ENCODE measurements at regions not wholly inside any gene's neighbourhood (a gene's known extent, or its start where the extent isn't known, plus 50 kb on each side); places are given as distances from the start of the nearest gene placed in this dataset.
A peak's percentile ranks its signal among the peaks of the same experiment; 100 is the strongest.

DNA sequence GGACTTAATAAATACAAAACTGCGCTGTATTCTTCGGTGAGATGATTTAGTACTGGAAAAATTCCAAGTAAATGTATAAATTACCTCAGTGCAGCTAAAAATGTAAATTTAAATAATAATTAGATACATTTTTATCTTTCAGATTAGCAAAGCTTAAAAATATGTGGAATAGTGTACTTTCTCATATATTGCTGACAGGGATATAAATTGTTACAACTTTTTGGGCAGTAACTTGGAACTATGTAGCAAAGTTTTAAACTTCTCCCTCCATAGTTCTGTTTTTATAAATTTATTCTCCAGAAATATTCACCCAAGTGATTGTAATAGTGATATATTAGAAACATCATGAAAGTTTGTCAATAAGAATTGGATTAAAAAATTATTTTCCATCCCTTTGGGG is 384.6 kb upstream of the CITED2 start:
- ATAC-seq (ENCODE audit: poor library complexity), result no peak
- intact Hi-C loops (cut with DNase I), result loop anchor here (10.0 kb wide), 1 partner anchor 384 kb away; the partner anchor contains the start of gene CITED2

DNA sequence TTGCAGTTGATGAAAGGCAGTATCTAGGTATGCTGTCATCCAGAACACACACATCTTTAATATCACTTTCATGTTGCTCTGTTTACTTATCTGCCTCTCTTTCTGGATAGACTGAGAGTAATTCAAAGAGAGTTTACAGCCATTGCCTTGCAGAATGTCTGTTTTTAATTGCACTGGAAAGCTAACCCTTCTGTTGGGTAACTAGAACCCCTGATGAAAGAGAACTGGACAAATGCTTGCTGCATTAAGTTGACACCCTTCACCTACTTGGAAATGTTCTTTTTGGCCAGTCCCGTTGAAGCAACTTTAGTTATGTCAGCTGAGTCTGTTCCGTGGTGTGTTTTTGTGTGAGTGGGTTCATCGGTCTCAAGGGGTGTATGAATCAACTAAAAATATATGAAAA is 383.8 kb upstream of the CITED2 start:
- DNase-seq (no peak), ATAC-seq (ENCODE audit: poor library complexity) (peak; percentile 85)
- intact Hi-C loops (cut with DNase I), result loop anchor here (10.0 kb wide), 1 partner anchor 383 kb away; the partner anchor contains the start of gene CITED2

More for the DNA sequence above, 384.6 kb upstream of the CITED2 start:
- DNase-seq, result no peak

DNA sequence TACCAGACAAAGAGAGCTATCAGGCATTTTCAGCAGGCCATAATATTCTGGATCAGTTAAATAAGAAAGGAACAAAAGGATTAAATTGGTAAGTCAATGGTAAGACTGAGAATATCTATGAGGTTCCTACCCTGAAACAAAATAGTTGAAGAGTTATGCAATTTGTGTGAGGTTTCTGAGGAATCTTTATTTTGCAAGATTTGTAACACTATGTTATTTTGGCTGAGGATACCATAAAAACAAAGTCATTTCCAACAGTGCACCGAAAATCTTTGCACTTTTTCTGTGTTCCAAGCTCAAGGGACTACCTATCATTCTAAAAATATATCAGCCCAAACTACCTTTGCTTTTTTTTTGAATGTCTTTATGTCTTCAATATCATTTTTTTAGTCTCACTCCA is 383.3 kb upstream of the CITED2 start:
- intact Hi-C loops (cut with DNase I), result loop anchor here (10.0 kb wide), 1 partner anchor 383 kb away; the partner anchor contains the start of gene CITED2

DNA sequence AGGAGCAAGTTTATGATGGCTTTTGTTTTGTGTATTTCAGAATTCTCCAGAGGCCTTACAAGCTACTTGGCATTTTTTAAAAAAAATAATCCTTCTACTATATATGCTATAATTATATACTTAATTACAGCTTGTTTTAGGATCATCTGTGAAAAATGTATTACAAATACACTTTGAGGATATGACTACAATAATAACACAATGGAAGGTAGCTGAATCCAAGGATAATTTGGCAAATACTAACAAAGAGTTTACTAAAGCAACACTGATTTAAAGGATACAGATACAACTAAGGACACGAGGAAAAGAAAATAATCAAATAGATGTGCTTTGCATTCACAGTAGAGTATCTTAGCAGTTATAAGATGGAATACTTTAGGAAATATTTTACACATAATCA is 381.9 kb upstream of the CITED2 start:
- no peak for ATAC-seq (ENCODE audit: poor library complexity)
- intact Hi-C loops (cut with DNase I), result loop anchor here (10.0 kb wide), 1 partner anchor 382 kb away; the partner anchor contains the start of gene CITED2
- no peak for DNase-seq

More for the DNA sequence above, 383.3 kb upstream of the CITED2 start:
- ATAC-seq (ENCODE audit: poor library complexity) (peak; percentile 61), DNase-seq (no peak)

DNA sequence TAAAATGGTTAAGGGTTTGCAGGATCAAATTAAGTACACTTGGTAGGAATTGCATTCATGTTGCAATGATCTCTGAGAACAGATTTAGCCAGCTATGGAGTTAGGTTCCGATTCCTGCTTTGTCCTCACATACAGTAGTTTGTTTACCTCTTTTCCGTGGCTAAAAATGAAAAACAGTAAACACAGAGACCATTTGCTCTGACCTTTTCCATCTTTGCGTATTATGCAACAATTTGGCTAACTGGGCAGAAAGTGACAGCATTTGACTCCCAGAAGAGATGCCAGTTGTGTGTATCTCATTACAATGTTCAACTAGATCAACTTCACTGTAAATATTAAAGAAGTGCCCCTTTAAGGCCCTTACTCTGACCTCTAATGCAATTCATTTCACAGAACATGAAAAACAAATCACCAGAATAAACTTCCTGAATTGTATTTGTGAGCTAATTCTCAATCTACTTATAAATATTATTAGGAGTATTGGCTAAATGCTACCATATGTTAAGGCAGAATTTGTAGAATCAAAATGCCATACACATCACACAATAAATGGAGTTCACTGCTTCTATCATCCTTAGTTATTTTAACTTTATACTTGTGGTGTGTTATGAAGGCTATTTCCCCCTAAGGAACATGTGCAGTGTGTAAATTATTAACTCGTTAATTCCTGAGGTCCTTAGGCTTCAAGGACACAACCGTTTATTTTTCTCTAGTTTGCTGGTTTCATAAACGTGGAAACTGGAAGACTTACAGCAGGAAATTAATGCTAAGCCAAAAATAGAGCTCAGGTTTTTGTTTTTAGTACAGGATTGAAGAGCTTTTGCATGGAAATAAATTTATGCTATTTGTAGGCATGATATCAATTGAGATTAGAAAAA is 380.7 kb upstream of the CITED2 start:
- DNase-seq (no peak), ATAC-seq (ENCODE audit: poor library complexity) (no peak)
- intact Hi-C loops (cut with DNase I), result loop anchor here (10.0 kb wide), 1 partner anchor 380 kb away; the partner anchor contains the start of gene CITED2

DNA sequence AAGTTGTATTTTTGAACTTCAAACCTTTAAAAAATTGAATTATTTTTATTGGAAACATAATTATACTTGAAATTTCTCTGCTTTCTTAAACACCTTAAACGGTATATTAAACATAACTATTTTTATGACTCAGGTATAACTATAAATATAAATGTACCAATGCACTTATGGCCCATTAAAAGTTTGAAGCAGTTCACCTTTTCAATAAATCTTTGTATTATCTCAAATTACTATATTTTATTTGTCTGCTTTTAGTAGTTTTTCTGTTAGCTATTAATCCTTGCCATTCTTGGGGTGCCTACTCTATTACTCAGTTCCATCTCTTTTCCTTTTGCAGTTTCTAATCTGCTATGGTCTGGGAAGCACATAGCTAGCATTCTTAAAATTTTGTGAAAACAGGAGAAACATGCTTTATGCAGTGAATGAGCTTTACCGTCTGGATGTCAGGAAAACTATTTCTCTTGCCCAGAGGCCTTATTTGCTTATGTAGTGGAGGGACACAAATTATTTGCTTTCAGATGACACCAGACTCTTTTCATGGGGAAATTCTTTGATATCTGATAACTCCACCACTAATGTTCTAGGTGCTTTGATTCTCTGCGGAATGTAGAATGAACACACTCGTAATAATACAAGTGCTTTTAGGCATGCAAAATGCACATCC is 378.9 kb upstream of the CITED2 start:
- no peak for ATAC-seq (ENCODE audit: poor library complexity)
- intact Hi-C loops (cut with DNase I), result loop anchor here (10.0 kb wide), 1 partner anchor 379 kb away; the partner anchor contains the start of gene CITED2
- DNase-seq, result no peak

DNA sequence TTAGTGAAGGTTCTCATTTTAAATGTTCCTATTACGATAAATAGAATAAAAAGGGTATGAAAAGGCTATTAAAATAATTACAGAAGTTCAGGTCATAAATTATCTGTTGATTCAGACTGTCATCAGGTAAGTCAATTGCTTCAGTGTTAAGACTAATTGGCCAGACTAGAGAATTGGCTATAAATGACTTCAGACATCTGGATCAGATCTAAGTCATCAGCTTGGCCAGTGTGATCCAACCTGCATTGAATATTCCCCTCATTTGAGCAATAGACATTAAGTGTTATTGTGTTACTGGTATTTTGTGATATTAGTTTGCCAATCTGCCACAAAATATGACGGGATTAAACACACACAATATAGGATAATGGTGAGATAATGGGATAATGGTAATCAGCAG is 377.6 kb upstream of the CITED2 start:
- no peak for DNase-seq
- intact Hi-C loops (cut with DNase I), result loop anchor here (10.0 kb wide), 1 partner anchor 377 kb away; the partner anchor contains the start of gene CITED2
- no peak for ATAC-seq (ENCODE audit: poor library complexity)

DNA sequence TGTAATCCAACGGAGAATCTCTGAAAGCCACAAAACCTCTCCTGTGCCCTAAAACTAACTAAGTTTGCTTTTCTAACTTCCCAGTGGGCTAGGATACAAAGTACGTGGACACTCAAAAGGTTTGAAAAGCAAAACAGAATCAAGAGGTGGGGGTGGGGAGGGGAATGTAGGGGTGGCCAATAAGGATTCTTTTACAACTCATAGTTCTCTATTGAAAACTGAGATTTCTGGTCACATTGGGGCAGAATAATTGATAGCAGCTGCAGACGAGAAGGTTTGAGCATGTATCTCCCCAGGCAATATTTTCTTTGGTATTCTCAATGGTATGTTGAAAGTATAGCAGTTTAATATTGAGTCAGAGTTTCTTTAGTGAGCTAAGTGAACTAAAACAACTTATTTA is 376.7 kb upstream of the CITED2 start:
- ATAC-seq (ENCODE audit: poor library complexity), result no peak

DNA sequence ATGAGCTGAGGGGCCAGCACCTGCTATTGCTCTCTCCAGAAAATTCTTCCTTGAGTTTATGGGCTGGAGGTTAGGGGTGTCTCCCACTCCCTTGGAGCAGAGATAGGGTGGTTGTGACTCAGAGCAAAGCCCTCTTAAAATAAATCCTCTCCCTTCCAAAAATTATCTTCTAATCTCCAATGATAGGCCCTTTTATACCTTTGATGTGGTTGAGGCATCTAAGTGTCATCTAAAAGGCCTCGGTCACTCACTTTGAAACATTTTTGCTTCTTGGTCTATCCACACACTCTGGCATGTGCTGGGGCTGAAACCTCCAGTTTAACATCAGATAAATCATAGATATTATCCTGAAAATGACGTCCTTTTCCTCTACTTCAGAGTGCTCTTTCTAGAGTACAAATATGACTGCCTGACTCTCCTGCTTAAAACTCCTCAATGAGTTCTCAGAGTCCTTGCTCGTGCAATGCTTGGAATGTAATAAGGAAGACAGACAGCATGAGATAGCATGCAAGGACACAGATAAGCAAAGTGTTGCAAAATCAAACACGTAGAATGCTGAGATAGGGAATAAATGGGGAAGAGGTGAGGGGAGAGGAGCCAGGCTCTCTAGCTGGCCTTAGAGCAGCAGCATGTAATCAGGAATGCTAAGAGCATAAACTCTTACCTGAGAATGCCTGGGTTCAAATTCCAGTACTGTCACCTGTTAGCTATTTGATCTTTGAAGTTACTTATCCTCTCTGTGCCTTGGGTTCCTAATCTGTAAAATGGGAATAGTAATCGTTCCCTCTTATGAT is 374.1 kb upstream of the CITED2 start:
- DNase-seq, result no peak
- intact Hi-C loops (cut with DNase I), result no loop called here
- peak; percentile 58 for ATAC-seq (ENCODE audit: poor library complexity)

More for the DNA sequence above, 376.7 kb upstream of the CITED2 start:
- intact Hi-C loops (cut with DNase I), result loop anchor here (10.0 kb wide), 1 partner anchor 376 kb away; the partner anchor contains the start of gene CITED2
- DNase-seq, result no peak

DNA sequence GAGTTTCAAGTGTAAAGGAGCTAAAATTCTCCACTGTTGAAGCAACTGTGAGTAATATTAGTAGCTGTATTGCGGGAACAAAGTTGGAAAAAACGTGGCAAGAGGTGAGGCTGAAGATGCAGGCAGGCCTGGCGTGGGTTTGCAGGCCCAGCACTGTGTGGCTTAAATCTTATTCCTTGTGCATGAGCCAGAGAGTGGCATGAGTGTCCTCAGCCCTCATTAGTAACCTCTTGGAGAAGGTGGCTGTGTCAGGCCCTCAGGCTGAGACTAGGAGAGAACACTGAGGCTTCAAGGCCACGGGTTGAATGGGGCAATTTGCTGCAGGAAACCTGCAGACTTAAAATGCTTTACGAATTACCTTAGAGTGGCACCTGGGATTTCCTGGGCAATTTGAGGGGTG is 372.7 kb upstream of the CITED2 start:
- DNase-seq (no peak), ATAC-seq (ENCODE audit: poor library complexity) (no peak)
- intact Hi-C loops (cut with DNase I), result no loop called here

DNA sequence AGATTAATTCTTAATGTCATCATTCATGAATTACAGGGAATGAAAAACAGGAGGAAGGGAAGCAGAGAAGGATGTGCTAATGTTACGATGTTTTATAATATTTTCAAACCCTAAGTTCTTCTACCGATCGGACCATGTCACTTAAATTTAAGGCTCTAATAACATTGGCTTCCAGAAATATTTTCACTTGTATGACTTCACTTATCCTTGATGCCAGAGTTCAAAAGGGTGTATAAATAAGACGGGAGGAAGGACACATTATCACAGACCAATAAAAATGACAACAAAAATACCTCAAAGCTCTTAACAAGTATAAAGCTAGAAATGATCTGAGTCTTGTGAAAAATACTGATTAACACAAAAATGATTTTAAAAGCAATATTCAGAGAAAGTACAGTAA is 370.4 kb upstream of the CITED2 start:
- ATAC-seq (ENCODE audit: poor library complexity) (no peak), DNase-seq (no peak)
- intact Hi-C loops (cut with DNase I), result no loop called here

DNA sequence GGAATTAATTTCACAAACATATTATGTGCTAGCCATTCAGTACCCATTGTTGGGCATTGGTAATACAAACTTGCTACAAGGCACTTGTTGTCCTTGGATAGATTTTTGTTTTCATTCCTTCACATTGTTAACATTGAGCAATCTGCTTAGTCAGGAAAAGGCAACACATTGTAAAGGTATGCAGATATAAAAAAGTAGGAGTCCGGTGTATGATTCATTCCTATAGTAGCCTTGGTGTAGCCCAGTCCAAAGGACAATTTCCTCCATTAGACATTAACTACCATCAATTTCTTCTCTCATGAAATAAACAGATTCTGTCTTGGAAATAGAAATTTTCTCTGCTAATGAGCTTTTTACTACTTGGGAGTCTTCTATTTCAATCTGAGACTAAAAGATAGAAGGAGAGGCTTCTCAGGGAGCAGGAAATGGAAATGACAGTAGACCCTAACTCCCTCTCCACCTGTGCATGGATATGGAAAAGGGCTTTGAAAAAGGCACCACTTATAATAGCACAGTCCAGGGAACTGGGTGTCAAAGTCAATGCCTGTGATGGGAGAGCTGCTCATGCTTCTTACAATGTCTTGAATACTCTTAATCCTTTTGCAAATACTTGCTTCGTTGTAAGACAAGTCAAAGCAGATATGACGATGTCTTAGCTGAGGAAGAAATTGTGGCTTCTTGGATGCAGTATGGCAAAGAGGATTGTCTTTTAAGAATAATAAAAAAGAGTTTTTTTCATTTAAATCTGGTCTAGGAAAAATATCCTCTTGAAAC is 369.4 kb upstream of the CITED2 start:
- DNase-seq (no peak), ATAC-seq (ENCODE audit: poor library complexity) (no peak)
- intact Hi-C loops (cut with DNase I), result no loop called here

DNA sequence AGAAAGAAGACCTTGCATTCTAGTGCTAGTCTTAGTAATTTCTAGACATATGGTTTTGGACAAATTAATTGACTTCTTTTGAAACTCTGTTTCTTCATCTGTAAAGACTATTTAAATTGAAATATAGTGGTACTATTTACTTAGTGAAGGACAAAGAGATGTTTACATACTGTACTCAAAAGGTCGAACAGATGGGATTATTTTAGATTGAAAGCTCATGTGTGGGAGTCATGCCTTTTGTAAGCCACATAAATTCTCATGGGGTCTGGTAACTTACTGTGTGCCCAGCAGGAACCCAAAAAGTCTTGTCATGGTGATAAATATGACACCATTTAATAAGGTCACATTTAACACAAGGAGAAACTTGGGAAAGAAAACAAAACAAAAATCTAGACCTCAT is 368.2 kb upstream of the CITED2 start:
- intact Hi-C loops (cut with DNase I), result no loop called here
- no peak for ATAC-seq (ENCODE audit: poor library complexity)
- no peak for DNase-seq

DNA sequence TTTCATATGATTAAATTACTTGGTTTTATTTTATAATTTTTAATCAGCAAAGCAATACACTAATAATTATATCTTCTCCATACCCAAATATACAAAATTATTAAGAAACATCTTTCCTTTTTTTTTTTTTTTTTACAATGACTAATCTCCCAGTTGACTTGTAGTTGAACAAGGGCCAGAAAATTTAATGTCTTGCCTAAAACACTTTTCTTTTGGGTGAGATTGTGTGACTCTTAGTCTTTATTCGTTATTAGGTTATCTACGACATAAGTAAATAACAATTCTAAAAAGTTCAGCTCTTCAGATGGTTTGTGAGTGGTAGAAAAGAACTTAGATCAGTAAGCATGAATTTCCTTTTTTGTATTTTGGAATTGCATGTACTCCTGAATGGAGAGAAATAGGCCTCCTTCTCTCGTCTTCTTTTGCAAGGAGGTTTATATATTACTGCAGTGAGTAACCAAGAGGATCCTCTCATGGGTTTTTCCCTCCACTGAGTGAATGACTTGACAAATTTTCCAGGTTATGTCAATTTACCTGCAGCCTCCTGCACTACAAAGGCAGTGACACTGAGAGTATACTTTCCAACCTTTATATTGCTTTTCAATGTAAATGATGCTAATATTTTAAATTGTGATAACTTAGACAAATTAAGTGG is 364.5 kb upstream of the CITED2 start:
- intact Hi-C loops (cut with DNase I), result no loop called here
- DNase-seq (no peak), ATAC-seq (ENCODE audit: poor library complexity) (no peak)

DNA sequence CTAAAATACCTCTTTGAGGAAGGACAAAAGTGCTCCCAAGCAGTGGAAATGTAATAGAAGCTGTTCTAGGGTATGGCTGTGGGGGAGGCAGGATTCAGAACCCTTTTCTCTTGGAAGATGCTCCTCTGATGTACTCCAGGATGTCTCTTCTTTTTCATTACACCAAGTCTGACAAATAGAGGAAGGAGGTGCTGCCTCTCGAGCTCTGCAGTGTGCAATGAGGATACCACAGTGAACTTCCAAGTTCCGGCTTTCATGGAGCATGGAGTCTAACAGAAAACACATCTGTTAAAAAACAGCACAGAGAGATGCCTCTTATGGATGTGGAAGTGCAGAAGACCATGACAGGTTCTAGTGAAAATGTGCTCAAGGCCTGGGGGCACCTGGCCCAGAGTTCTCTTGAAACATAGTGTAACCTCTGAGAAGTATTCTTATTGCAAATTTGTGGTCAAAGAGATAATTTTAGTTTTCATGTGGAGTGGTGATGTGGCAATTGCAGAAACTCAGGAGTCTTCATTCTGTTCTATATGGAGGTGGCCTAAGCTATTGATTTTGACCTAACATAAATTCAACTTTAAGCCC is 362.0 kb upstream of the CITED2 start:
- DNase-seq (no peak), ATAC-seq (ENCODE audit: poor library complexity) (no peak)
- intact Hi-C loops (cut with DNase I), result no loop called here

DNA sequence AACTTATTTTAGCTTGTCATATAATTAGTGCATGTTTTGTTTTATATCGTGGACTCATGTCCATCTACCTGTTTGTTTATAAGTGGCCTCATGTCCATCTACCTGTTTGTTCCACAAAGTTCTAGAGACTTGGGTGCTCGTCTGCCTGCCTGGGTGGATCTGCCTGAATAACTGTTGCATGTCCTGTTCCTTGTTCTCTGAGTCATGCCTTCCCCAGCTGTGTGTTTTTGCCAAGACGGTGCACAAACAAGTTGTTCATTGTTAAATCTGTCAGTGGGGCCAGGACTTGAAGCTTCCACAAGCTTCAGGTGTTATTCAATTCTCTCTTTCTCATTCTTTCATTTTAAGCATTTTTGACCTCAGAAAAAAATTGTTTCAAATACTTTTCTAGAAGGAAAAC is 358.0 kb upstream of the CITED2 start:
- DNase-seq (no peak), ATAC-seq (ENCODE audit: poor library complexity) (no peak)
- intact Hi-C loops (cut with DNase I), result no loop called here

DNA sequence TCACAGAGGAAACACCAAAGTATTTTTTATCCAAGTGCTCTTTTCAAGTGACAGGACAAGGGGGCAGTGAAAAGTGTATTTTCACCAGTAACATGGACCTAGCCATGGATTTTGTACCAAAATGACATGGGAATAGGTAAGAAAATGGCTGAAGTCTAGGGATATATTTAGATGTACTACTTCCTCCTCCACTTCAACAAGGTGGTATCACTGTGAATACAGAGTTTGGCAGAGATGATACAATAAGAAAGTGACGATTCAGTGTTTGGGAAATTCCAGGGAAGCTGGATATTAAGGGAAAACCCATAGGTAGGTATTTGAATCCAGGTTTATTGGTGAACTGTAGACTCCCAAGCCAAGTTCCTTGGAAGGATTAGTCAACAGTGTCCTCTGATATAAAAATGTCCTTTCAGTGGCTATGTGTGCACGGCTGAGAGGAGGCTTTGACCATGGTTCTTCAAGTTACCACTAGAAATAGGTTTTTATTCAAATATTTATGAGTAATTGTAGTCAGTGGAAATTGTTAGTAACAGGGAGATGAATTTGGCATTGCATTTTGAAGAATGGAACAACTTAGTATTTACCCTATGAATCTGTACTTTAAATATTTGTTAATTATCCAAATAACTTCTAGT is 356.0 kb upstream of the CITED2 start:
- ATAC-seq (ENCODE audit: poor library complexity) (no peak), DNase-seq (no peak)
- intact Hi-C loops (cut with DNase I), result no loop called here
